ENCODE measurements at regions not wholly inside any gene's neighbourhood (a gene's known extent, or its start where the extent isn't known, plus 50 kb on each side); places are given as distances from the start of the nearest gene placed in this dataset.

DNA sequence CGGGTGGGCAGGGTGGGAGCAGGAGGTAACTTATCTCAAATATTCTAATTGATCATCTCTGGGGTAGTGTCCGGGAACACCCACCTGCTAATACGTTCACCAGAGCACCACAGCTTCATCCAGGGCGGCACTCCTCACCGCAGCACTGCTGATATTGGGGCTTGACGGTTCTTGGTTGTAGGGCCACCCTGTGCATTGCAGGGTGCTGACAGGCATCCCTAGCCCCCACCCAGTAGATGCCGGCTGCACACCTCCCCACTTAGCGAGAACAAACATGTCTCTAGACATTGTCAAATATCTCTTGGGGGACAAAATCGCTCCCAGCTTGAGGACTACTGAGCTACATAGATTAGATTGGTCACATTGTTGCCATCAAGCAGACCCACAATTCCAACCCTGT, 73.9 kb upstream of the WASF3 start:
- no peak for DNase-seq

DNA sequence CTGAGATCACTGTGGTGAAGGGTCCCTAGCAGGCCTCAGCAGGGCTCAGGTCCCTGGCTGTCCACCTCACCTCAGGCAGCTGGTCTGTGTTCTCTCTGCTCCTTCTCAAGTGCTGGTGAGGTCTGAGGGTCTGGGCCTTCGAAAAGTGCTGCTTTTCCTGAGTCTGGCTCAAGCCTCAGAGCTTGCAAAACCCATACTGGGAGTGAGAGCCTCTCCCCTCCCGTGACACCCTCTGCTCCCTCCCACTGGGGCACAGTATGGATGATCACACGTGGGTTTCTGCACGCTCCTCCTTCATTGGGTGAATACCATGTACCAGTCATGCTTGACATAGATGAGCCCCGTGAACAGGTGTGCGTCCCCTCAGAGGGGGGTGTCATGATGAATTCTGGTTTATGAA, 73.3 kb upstream of the WASF3 start:
- Histone ChIP-seq H3K27ac (no peak overlapping the region), H3K9me3 (no peaks in the 10 kb centered on the region), H3K4me1 (no peaks in the 10 kb centered on the region), H3K4me3 (no peak overlapping the region), H3K27me3 (no peaks in the 10 kb centered on the region), H3K36me3 (no peaks in the 10 kb centered on the region), H3K9ac (ENCODE audit: low read depth in 2 of 2, low read length in 2 of 2) (no peak overlapping the region)
- intact Hi-C loops (cut with DNase I), result loop anchor here (5.0 kb wide), 1 partner anchor 213 kb away; no protein-coding TSS in a partner anchor
- no peak for DNase-seq
- TF ChIP-seq, protein P1, sequence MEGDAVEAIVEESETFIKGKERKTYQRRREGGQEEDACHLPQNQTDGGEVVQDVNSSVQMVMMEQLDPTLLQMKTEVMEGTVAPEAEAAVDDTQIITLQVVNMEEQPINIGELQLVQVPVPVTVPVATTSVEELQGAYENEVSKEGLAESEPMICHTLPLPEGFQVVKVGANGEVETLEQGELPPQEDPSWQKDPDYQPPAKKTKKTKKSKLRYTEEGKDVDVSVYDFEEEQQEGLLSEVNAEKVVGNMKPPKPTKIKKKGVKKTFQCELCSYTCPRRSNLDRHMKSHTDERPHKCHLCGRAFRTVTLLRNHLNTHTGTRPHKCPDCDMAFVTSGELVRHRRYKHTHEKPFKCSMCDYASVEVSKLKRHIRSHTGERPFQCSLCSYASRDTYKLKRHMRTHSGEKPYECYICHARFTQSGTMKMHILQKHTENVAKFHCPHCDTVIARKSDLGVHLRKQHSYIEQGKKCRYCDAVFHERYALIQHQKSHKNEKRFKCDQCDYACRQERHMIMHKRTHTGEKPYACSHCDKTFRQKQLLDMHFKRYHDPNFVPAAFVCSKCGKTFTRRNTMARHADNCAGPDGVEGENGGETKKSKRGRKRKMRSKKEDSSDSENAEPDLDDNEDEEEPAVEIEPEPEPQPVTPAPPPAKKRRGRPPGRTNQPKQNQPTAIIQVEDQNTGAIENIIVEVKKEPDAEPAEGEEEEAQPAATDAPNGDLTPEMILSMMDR (IDR thresholded peaks at IDR 0.05), result no peak

More for the DNA sequence above, 73.9 kb upstream of the WASF3 start:
- no peaks in the 10 kb centered on the region for H3K4me1 ChIP-seq
- no peaks in the 10 kb centered on the region for H3K27me3 ChIP-seq
- no peaks in the 10 kb centered on the region for H3K36me3 ChIP-seq
- H3K4me3 ChIP-seq, result no peak overlapping the region
- intact Hi-C loops (cut with DNase I), result loop anchor here (5.0 kb wide), 1 partner anchor 214 kb away; no protein-coding TSS in a partner anchor
- H3K9me3 ChIP-seq, result no peaks in the 10 kb centered on the region
- TF ChIP-seq, protein P1 (IDR thresholded peaks at IDR 0.05), result no peak
- H3K9ac ChIP-seq (ENCODE audit: low read depth in 2 of 2, low read length in 2 of 2), result no peak overlapping the region
- no peak overlapping the region for H3K27ac ChIP-seq

DNA sequence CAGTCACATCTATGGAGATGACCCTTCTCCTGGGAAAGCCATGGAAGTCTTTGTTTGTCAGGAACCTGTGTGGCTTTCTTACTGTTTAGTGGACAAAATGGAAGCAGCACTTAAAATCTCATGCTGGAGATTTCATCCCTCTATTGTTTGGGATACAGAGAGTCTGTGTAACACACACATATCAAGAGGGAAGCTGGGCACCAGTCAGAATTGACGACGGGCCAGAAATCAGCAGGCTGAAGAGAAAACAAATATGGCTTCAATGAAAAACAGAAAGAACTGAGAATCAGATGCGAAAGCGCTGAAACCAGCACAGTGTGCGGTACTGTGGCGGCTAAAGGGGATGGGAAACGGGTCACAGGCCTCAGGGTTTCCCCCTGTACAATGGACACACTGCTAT, 72.2 kb upstream of the WASF3 start:
- H3K27ac ChIP-seq, result no peak overlapping the region
- no peak for DNase-seq
- intact Hi-C loops (cut with DNase I), result no loop called here
- no peak overlapping the region for H3K4me3 ChIP-seq
- no peaks in the 10 kb centered on the region for H3K9me3 ChIP-seq
- H3K36me3 ChIP-seq, result no peaks in the 10 kb centered on the region
- no peaks in the 10 kb centered on the region for H3K27me3 ChIP-seq
- no peaks in the 10 kb centered on the region for H3K4me1 ChIP-seq
- TF ChIP-seq, protein P1 (IDR thresholded peaks at IDR 0.05), result no peak
- H3K9ac ChIP-seq (ENCODE audit: low read depth in 2 of 2, low read length in 2 of 2), result peak overlapping the region in 1 of 2 donors; percentile 19

DNA sequence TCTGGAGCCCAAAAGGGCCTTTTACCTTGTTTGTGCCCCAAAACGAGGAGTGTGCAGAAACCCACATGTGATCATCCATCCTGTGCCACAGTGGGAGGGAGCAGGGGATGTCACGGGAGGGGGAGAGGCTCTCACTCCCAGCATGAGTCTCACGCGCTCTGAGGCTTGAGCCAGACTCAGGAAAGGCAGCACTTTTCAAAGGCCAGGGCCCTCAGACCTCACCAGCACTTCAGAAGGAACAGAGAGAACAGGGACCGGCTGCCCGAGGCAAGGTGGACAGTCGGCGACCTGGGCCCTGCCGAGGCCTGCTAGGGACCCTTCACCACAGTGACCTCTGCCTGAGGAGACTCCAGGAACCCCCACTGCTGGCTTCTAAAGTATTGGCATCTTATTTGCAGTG, 71.7 kb upstream of the WASF3 start:
- H3K4me1 ChIP-seq, result no peaks in the 10 kb centered on the region
- H3K27me3 ChIP-seq, result no peaks in the 10 kb centered on the region
- TF ChIP-seq, protein P1 (IDR thresholded peaks at IDR 0.05), result no peak
- H3K9ac ChIP-seq (ENCODE audit: low read depth in 2 of 2, low read length in 2 of 2), result peak overlapping the region in 1 of 2 donors; percentile 19
- no peak for DNase-seq
- intact Hi-C loops (cut with DNase I), result no loop called here
- no peaks in the 10 kb centered on the region for H3K9me3 ChIP-seq
- no peaks in the 10 kb centered on the region for H3K36me3 ChIP-seq
- no peak overlapping the region for H3K4me3 ChIP-seq
- no peak overlapping the region for H3K27ac ChIP-seq

DNA sequence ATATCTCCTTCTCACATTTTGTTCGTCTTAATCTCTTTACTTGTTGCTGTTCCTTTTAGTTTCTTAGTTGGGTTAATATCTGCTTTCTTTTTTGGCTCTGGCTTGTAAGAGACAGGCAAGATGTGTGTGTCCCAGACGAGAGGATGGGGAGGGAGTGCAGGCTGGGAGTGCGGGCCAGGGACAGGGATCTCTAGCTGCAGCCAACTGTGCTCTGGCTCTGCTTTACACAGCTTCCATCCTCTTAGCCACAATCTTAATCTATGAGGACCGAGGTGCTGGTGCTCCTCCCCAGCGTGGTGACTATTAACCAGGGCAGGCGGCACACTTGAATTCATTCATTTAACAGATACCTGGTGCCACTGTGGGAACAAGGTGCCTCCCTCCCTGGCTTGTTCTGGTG, 70.9 kb upstream of the WASF3 start:
- H3K9me3 ChIP-seq, result no peaks in the 10 kb centered on the region
- H3K27me3 ChIP-seq, result no peaks in the 10 kb centered on the region
- intact Hi-C loops (cut with DNase I), result no loop called here
- H3K36me3 ChIP-seq, result no peaks in the 10 kb centered on the region
- no peak for DNase-seq
- H3K4me1 ChIP-seq, result no peaks in the 10 kb centered on the region
- TF ChIP-seq, protein P1 (IDR thresholded peaks at IDR 0.05), result no peak
- H3K9ac ChIP-seq (ENCODE audit: low read depth in 2 of 2, low read length in 2 of 2), result no peak overlapping the region
- H3K27ac ChIP-seq, result no peak overlapping the region
- H3K4me3 ChIP-seq, result no peak overlapping the region
